SJSA1 (cell line): ENCODE measurements at regions not wholly inside any gene's neighbourhood (a gene's known extent, or its start where the extent isn't known, plus 50 kb on each side); places are given as distances from the start of the nearest gene placed in this dataset.
A peak's percentile ranks its signal among the peaks of the same experiment; 100 is the strongest.
"Not testable (repeated sequence)": the region's sequence is repeated elsewhere in the genome, so short reads cannot be mapped to it uniquely, and the experiment has no call there.

Experiments
- DNase-seq, 2 experiments: peaks; one replicate each; pipeline ENCODE4 v3.0.0-alpha.2; 2015 to 2020; ENCODE audit warnings: low spot score in 2 of 2, low read depth in 1 of 2
- H3K27ac ChIP-seq: fragments of 250-450 bp; sonication (Bioruptor Pico); 2 replicates; pipeline ENCODE4 v1.5.1; 2020; ENCODE audit warnings: mild to moderate bottlenecking, moderate library complexity
- H3K27me3 ChIP-seq: fragments of 250-450 bp; sonication (Bioruptor Pico); replicated peaks from 2 replicates; pipeline ENCODE4 v1.5.1; 2020; ENCODE audit warnings: mild to moderate bottlenecking, moderate library complexity
- H3K36me3 ChIP-seq: fragments of 250-450 bp; sonication (Bioruptor Pico); 2 replicates; pipeline ENCODE4 v1.5.1; 2020; ENCODE audit warnings: mild to moderate bottlenecking
- H3K4me1 ChIP-seq: fragments of 250-450 bp; sonication (Bioruptor Pico); replicated peaks from 2 replicates; pipeline ENCODE4 v1.6.1; 2021; ENCODE audit warnings: mild to moderate bottlenecking
- H3K4me3 ChIP-seq: fragments of 250-450 bp; sonication (Bioruptor Pico); 2 replicates; pipeline ENCODE4 v1.5.1; 2020; ENCODE audit warnings: mild to moderate bottlenecking
- H3K9me3 ChIP-seq: fragments of 250-450 bp; sonication (Bioruptor Pico); replicated peaks from 2 replicates; pipeline ENCODE4 v1.5.1; 2020; ENCODE audit warnings: mild to moderate bottlenecking

DNA sequence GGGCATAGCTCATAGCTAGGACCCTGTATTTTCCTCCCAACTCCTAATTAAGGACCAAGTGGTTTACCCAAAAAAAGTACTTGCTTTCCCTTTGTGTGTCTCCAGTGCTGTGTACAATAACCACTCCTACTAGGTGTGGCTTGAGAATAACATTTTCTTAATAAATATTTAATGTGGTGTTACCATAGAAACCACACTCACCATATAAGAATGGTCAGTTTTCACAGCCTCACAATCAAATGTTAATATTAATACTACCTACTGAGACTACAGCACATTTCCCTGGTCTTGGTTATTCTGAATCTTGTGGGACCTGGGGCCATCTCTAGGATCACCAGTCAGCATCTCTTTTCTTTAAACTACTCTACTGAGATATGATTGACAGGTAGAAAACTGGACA, 83.5 kb upstream of the BCAR3 start:
- 0 out of 2 replicates have a peak, but pooled peaks cover 5% of the 10 kb centered on the region for H3K4me1 ChIP-seq
- no peak overlapping the region for H3K27ac ChIP-seq
- H3K4me3 ChIP-seq, result no peak overlapping the region
- H3K36me3 ChIP-seq, result no peaks in the 10 kb centered on the region
- DNase-seq, result no peak
- no peaks in the 10 kb centered on the region for H3K27me3 ChIP-seq
- no peaks in the 10 kb centered on the region for H3K9me3 ChIP-seq

DNA sequence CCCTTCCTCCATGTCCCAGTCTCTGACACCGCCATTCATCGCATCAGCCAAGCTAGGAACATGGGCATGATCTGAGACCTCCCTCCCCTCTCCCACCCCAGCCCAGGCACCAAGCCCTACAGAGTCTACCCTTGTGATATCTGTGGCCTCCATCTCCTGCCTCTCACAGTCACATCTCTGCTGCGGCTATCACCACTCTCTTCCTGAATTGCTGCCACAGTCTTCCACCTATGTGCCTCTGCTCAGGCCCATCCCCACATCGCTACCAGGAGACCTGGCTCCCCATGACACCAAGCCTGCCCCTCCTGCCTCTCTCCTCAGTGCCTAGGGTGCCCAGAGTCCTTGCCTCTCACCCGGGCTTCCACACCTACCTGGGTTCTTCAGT, 82.7 kb upstream of the BCAR3 start:
- H3K27me3 ChIP-seq, result no peaks in the 10 kb centered on the region
- H3K27ac ChIP-seq, result no peak overlapping the region
- H3K4me3 ChIP-seq, result no peak overlapping the region
- no peaks in the 10 kb centered on the region for H3K36me3 ChIP-seq
- DNase-seq, result no peak
- peaks cover 5% of the 10 kb centered on the region for H3K4me1 ChIP-seq
- no peaks in the 10 kb centered on the region for H3K9me3 ChIP-seq

DNA sequence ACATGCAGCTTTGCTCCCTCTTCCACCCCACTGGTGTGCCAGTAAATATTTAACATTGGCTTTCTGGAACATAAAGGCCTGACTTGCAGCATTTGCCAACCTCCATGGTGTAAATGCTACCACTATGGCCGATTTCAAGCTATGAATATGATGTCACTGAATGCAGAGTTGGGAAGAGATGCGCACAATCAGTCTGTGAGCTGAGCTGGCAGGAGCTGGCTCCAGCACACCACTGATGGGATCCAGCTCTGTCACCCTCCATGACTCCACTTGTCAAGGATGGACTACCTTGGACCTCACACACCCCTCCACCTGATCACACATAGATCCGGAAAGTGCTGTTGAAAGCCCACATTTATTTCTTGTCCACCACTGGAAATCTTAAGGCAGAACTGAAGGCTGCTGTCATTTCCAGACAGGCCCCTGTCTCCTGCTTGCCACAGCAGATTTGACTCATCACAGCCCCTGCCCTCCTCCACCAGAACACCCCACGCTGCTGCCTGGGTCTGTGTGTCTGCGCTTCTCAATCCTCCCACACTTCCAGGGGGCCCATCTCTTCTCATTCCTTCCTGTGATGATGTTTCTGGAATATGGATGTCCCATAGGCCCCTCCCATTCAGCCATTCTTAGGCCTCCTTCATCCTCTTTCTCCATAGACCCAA, 82.2 kb upstream of the BCAR3 start:
- peaks cover 10% of the 10 kb centered on the region for H3K4me1 ChIP-seq
- H3K27ac ChIP-seq, result no peak overlapping the region
- no peaks in the 10 kb centered on the region for H3K36me3 ChIP-seq
- H3K9me3 ChIP-seq, result no peaks in the 10 kb centered on the region
- no peaks in the 10 kb centered on the region for H3K27me3 ChIP-seq
- no peak overlapping the region for H3K4me3 ChIP-seq
- DNase-seq, result peak in 1 of 2 experiments; percentile 13

DNA sequence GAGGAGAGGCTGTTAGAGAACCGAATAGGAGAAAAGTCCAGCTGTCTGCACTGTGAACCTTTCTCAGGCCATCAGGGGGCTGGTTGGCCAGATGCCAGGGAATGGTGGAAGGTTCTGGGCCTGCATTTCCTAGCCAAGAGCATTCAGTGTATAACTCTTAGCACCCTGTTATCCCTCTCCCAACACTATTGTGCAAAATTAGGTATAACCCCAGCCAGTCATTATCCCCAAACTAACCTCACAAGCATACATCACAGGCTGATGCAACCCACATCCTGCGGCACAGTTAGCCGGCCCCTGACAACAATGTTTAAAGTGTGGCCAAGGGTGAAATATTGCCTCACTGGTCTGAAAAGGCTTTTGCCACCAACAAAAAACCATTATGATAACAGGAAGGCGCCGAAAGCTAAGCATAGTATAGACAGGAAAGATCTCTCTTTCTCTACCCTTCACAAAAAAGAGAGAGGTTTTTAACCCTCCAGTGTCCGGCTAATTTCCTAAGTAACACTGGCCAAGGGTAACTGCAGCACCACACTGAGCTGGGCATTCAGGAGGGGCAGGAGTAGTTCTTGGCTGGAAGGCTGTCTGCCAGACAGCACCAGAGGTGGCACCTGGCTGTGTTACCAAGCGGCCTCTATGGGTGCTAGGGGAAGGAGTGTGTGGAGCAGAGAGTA, 77.3 kb upstream of the BCAR3 start:
- Histone ChIP-seq H3K36me3 (no peaks in the 10 kb centered on the region), H3K4me3 (no peak overlapping the region), H3K27me3 (no peaks in the 10 kb centered on the region), H3K27ac (peak overlapping the region; percentile 59), H3K9me3 (no peaks in the 10 kb centered on the region), H3K4me1 (peaks cover 33% of the 10 kb centered on the region)
- DNase-seq, result peak; percentile 60 to 68

DNA sequence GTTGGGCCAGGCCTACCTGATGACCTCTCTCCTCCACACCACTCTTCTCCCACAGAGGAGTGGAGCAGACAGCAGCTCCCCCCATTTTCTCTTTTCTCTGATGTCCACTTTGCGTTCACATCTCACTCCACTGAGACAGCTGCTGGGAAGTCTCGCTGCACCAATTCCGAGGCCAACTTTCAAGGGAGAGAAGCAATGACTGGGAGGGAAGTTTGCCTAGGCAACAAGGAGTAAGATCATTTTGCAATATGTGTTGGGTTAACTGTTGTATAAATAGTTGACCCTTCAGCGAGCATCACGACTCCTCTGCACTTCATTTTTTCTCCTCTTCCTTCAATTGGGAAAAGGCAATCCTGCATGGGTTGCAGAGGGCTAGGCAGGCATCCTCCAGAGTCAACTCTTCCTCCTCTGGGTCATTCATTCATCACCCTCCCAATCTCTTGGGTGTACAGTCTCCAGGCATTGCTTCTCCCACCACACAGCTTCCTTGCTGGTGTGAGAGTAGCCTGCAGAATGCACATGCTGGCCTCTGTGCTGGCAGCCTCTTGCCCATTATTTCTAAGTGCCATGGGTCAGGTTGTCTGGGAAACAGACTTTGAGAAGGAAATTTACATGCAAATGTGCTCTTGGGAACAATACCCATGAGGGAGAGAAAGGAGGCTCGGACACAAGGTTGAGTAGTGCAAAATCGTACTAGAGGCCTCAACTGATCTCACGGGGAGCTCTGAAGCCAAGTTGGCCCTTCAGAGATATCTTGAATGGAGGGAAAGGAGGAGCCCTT, 75.8 kb upstream of the BCAR3 start:
- H3K36me3 ChIP-seq, result no peaks in the 10 kb centered on the region
- H3K4me3 ChIP-seq, result no peak overlapping the region
- H3K4me1 ChIP-seq, result peaks cover 47% of the 10 kb centered on the region
- H3K27ac ChIP-seq, result no peak overlapping the region
- no peaks in the 10 kb centered on the region for H3K9me3 ChIP-seq
- no peaks in the 10 kb centered on the region for H3K27me3 ChIP-seq
- no peak for DNase-seq

DNA sequence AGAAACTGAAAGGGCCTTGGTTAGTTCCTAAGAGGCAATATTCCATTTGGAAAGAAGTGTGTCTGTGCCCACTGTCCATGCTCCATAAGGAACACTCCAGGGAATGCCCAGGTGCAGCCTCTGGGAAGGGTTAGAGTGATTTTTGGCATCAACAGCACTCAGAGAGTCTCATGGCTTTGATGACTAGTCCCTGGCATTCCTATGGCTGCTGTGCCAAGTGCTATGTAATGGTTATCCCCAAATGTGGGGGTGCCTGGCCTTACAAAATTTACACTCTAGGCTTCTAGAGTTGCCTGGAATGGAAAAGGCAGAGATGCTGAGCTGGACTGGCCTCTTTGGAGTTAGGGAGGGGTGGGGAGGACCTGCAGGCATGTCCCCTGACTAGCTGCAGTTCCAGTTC, 75.0 kb upstream of the BCAR3 start:
- Histone ChIP-seq H3K36me3 (no peaks in the 10 kb centered on the region), H3K4me1 (peaks cover 47% of the 10 kb centered on the region), H3K27ac (no peak overlapping the region), H3K4me3 (no peak overlapping the region), H3K9me3 (no peaks in the 10 kb centered on the region), H3K27me3 (no peaks in the 10 kb centered on the region)
- no peak for DNase-seq

DNA sequence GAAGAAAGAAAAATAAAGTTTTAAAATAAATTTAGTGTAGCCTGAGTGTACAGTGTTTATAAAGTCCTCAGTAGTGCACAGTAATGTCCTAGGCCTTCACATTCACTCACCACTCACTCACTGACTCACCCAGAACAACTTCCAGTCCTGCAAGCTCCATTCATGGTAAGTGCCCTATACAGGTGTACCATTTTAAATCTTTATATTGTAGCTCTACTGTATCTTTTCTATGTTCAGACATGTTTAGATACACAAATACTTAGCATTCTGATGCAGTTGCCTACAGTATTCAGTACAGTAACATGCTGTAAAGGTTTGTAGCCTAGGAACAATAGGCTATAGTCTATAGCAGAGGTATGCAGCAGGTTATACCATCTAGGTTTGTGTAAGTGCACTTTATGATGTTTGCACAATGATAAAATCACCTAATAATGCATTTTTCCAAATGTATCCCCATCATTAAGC, 73.6 kb upstream of the BCAR3 start:
- not testable (repeated sequence) for DNase-seq, H3K27me3 ChIP-seq, H3K9me3 ChIP-seq, H3K36me3 ChIP-seq, H3K4me3 ChIP-seq
- Histone ChIP-seq H3K27ac (peak overlapping the region; percentile 88), H3K4me1 (peaks cover 47% of the 10 kb centered on the region)

DNA sequence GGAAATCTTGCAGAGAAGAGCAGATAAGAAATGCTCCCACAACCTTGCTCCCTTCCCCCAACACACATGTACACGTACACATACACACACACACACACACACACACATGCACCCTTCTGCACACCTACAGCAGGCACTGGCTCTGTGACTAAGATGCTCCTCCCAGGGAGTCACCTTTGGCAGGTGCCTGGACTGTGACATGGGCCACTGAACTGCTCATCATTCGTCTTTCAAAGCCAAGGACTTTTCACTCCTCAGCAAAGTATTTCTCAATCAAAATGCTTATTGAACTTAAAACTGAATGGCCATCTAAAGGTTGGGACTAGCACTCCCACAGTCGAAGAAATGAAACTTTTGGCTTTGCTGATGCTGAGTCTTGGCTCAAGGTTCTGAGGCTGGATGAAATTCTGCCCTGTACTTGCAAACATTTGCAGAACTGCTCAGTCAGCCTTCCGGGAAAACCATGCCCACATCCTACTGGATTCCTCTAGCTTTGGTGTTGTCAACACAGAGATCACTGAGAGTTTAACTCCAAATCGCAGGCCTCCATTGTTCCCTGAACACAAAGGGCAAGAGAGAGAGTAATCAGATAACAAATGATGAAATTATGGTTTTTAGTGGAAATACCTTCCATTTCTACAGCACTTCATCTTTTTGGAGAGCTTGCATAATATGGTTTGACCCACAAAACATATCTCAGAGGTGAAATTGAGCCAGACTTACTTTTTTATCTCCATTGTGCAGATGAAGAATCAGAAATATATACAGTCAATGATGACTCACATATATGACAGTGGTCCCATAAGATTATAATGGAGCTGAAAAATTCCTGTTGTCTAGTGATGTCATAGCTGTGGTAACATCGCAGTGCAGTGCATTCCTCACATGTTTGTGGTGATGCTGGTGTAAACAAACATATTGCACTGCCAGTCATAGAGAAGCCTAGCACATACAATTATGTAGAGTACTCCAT, 72.4 kb upstream of the BCAR3 start:
- no peak overlapping the region for H3K4me3 ChIP-seq
- H3K27me3 ChIP-seq, result no peaks in the 10 kb centered on the region
- peaks cover 43% of the 10 kb centered on the region for H3K4me1 ChIP-seq
- H3K36me3 ChIP-seq, result no peaks in the 10 kb centered on the region
- no peaks in the 10 kb centered on the region for H3K9me3 ChIP-seq
- H3K27ac ChIP-seq, result peak overlapping the region; percentile 88
- peak; percentile 84 to 97 for DNase-seq

DNA sequence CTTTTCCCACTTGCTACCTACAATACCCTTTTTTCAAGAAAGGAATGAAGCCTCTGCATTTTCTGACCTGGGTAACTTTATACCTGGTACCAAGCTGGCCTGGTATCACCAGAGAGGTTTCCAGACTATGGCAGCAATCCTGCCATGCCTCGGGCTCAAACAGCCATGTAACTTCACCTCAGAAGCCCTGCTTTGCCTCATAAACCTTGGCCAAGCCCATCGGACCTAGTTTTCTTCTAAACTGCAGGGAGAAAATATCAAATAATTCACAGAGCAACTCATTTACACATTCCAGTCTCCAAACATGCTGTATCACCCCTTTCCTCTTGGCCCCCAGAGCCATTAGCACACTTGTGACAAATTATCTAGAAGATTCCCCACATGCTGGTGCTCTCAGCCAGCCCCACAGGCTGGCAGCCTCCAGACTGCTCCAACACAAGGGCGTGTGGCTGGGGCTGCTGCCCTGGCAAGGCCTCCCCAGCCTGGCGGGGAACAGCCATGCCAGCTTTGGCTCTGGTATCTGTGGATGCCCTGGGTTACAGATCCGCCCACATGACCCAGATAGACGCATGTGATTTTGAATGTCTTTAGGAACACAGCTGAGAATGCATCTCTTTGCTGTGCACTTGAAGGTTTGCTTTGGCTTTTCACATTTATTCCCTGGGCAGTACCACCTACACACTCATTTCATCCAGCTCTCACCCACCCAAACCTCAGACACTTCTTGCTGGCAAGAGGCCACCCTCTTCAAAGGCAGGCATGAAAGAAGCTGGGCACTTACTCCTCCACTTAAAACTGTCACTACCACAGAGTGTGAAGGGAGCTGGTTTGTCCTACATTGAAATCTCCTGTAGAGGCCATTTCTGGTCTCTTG, 70.0 kb upstream of the BCAR3 start:
- no peaks in the 10 kb centered on the region for H3K9me3 ChIP-seq
- peaks cover 38% of the 10 kb centered on the region for H3K4me1 ChIP-seq
- DNase-seq, result no peak
- H3K27me3 ChIP-seq, result no peaks in the 10 kb centered on the region
- no peaks in the 10 kb centered on the region for H3K36me3 ChIP-seq
- no peak overlapping the region for H3K4me3 ChIP-seq
- no peak overlapping the region for H3K27ac ChIP-seq

DNA sequence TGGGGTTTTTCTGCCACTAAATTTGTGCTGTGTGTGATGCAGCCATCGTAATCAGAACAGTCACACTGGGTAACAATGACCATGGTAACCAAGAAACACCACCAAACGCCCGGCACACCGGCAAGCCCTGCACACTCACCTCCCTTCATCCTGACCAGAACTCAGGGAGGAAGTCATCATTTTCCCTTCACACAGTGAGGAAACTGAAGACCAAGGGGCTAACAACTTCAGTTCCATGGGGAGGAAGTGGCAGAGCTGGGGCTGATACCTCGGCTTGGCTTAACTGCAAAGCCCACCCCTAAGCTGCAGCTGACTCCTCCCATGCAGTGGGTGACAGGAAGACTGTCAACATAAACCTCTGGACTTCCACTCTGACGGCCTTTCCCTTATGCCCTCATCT, 69.3 kb upstream of the BCAR3 start:
- DNase-seq, result no peak
- no peak overlapping the region for H3K4me3 ChIP-seq
- H3K36me3 ChIP-seq, result no peaks in the 10 kb centered on the region
- H3K9me3 ChIP-seq, result no peaks in the 10 kb centered on the region
- no peaks in the 10 kb centered on the region for H3K27me3 ChIP-seq
- no peak overlapping the region for H3K27ac ChIP-seq
- H3K4me1 ChIP-seq, result peaks cover 38% of the 10 kb centered on the region

DNA sequence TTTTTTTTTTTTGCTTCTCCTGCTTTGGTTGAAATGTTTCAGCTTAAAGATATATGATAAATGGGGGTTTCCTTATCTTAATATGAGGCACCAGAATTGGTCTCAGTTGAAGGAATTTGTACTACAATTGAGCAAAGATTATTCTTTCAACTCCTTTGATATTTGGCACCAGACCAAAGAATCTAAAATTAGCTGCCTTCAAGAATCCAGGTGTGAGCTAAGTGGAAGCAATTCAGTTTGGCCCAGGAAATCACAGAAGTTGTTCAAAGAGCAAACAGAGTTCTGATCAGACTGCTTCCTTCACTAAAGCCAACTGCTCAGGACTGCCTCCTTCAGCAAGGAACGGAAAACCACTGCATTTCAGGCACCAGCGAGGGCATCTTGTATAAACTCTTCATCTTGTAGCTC, 68.3 kb upstream of the BCAR3 start:
- Histone ChIP-seq H3K27me3 (no peaks in the 10 kb centered on the region), H3K9me3 (no peaks in the 10 kb centered on the region), H3K36me3 (no peaks in the 10 kb centered on the region), H3K4me3 (no peak overlapping the region), H3K27ac (no peak overlapping the region), H3K4me1 (peaks cover 36% of the 10 kb centered on the region)
- no peak for DNase-seq

DNA sequence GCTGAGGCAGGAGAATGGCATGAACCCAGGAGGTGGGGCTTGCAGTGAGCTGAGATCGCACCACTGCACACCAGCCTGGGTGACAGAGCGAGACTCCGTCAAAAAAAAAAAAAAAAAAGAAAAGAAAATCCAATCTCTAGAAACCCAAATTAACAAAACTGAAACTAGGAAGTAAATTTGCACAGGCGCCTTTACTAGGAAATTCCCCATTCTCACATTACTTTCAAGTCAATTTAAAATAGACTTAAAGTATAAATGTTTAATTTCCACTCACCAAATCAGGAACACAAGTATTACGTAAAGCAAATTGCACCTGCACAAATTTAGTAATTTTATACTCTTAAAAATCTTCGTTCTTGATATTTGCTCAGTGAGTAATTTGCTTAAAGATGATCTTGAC, 67.8 kb upstream of the BCAR3 start:
- Histone ChIP-seq H3K27ac (no peak overlapping the region), H3K4me3 (no peak overlapping the region), H3K4me1 (peaks cover 36% of the 10 kb centered on the region), H3K9me3 (no peaks in the 10 kb centered on the region), H3K27me3 (no peaks in the 10 kb centered on the region), H3K36me3 (no peaks in the 10 kb centered on the region)
- DNase-seq, result no peak
